ENCODE measurements at regions not wholly inside any gene's neighbourhood (a gene's known extent, or its start where the extent isn't known, plus 50 kb on each side); places are given as distances from the start of the nearest gene placed in this dataset.

DNA sequence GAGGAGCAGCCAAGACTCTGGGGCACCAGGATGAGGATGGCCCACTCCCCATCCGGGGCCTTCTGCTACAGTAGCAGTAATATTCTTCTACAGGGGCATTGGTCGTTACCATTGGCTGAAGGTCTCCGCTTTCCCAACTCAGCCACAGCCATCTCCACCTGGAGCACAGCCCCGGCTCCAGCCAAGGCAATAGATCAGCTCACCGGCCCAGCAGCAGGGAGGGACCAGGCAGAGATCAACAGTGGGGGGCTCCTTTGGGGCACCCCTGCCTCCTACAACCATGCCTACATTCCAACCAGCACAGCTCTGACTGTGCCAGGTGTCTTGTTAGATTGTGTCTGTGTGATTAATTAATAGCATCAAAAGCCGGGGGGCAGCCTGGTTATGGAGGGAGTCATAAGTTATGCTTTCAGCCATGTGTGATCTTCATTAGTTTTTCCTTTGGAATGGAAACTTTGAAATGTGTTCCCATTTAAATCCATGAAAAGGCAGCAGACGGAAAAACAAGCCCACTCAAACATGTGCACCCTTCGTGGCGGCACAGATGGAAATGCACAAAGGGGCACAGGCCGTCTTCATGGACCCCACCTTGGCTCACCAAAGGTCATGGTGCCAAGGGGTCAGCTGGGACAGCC lies 68.6 kb upstream of the BZW1 start (continued):
- TF ChIP-seq, protein P1, sequence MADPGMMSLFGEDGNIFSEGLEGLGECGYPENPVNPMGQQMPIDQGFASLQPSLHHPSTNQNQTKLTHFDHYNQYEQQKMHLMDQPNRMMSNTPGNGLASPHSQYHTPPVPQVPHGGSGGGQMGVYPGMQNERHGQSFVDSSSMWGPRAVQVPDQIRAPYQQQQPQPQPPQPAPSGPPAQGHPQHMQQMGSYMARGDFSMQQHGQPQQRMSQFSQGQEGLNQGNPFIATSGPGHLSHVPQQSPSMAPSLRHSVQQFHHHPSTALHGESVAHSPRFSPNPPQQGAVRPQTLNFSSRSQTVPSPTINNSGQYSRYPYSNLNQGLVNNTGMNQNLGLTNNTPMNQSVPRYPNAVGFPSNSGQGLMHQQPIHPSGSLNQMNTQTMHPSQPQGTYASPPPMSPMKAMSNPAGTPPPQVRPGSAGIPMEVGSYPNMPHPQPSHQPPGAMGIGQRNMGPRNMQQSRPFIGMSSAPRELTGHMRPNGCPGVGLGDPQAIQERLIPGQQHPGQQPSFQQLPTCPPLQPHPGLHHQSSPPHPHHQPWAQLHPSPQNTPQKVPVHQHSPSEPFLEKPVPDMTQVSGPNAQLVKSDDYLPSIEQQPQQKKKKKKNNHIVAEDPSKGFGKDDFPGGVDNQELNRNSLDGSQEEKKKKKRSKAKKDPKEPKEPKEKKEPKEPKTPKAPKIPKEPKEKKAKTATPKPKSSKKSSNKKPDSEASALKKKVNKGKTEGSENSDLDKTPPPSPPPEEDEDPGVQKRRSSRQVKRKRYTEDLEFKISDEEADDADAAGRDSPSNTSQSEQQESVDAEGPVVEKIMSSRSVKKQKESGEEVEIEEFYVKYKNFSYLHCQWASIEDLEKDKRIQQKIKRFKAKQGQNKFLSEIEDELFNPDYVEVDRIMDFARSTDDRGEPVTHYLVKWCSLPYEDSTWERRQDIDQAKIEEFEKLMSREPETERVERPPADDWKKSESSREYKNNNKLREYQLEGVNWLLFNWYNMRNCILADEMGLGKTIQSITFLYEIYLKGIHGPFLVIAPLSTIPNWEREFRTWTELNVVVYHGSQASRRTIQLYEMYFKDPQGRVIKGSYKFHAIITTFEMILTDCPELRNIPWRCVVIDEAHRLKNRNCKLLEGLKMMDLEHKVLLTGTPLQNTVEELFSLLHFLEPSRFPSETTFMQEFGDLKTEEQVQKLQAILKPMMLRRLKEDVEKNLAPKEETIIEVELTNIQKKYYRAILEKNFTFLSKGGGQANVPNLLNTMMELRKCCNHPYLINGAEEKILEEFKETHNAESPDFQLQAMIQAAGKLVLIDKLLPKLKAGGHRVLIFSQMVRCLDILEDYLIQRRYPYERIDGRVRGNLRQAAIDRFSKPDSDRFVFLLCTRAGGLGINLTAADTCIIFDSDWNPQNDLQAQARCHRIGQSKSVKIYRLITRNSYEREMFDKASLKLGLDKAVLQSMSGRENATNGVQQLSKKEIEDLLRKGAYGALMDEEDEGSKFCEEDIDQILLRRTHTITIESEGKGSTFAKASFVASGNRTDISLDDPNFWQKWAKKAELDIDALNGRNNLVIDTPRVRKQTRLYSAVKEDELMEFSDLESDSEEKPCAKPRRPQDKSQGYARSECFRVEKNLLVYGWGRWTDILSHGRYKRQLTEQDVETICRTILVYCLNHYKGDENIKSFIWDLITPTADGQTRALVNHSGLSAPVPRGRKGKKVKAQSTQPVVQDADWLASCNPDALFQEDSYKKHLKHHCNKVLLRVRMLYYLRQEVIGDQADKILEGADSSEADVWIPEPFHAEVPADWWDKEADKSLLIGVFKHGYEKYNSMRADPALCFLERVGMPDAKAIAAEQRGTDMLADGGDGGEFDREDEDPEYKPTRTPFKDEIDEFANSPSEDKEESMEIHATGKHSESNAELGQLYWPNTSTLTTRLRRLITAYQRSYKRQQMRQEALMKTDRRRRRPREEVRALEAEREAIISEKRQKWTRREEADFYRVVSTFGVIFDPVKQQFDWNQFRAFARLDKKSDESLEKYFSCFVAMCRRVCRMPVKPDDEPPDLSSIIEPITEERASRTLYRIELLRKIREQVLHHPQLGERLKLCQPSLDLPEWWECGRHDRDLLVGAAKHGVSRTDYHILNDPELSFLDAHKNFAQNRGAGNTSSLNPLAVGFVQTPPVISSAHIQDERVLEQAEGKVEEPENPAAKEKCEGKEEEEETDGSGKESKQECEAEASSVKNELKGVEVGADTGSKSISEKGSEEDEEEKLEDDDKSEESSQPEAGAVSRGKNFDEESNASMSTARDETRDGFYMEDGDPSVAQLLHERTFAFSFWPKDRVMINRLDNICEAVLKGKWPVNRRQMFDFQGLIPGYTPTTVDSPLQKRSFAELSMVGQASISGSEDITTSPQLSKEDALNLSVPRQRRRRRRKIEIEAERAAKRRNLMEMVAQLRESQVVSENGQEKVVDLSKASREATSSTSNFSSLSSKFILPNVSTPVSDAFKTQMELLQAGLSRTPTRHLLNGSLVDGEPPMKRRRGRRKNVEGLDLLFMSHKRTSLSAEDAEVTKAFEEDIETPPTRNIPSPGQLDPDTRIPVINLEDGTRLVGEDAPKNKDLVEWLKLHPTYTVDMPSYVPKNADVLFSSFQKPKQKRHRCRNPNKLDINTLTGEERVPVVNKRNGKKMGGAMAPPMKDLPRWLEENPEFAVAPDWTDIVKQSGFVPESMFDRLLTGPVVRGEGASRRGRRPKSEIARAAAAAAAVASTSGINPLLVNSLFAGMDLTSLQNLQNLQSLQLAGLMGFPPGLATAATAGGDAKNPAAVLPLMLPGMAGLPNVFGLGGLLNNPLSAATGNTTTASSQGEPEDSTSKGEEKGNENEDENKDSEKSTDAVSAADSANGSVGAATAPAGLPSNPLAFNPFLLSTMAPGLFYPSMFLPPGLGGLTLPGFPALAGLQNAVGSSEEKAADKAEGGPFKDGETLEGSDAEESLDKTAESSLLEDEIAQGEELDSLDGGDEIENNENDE (IDR thresholded peaks at IDR 0.05; ENCODE audit: insufficient replicate concordance, low read length), result no peak
- TF ChIP-seq GABPA (IDR thresholded peaks at IDR 0.05; ENCODE audit: borderline replicate concordance, insufficient read depth, low read length), result no peak
- TF ChIP-seq RNF2 (IDR thresholded peaks at IDR 0.05; ENCODE audit: borderline replicate concordance, low read depth, low read length, missing control alignments, poor library complexity, severe bottlenecking), result no peak
- TF ChIP-seq NANOG (IDR thresholded peaks at IDR 0.05; ENCODE audit: insufficient read depth, low read depth, low read length, poor library complexity, severe bottlenecking), result no peak
- no peak for TF ChIP-seq SP4 (IDR thresholded peaks at IDR 0.05; ENCODE audit: low read length)
- no peak for TF ChIP-seq BACH1 (IDR thresholded peaks at IDR 0.05; ENCODE audit: low read length)
- no peak for TF ChIP-seq RFX5 (IDR thresholded peaks at IDR 0.05; ENCODE audit: borderline replicate concordance, low read depth, low read length)
